A673 (cell line): ENCODE measurements at regions not wholly inside any gene's neighbourhood (a gene's known extent, or its start where the extent isn't known, plus 50 kb on each side); places are given as distances from the start of the nearest gene placed in this dataset.

ENCODE experiments used
- BruUV-seq: library from RNA; stranded (reverse); fragments of 400-500 nt; replicated peaks from 2 replicates; lab custom pipeline; 2021; lab: Mats Ljungman, UMichigan
- CTCF ChIA-PET: fragments of 300-600 bp; sonication (Branson Sonifier 250); formaldehyde crosslinking; loops from one replicate; lab custom pipeline; 2022; ENCODE audit warnings: antibody characterized with exemption; lab: Charles Lee
- POLR2A ChIA-PET: fragments of 300-600 bp; sonication (Branson Sonifier 250); formaldehyde crosslinking; loops from one replicate; lab custom pipeline; 2022; ENCODE audit warnings: antibody characterized with exemption; ENCODE audit not compliant: low non-redundant PET; lab: Charles Lee
- DNase-seq: peaks from one replicate; pipeline ENCODE4 v3.0.0-alpha.2; 2015; ENCODE audit warnings: low spot score
- H3K27ac ChIP-seq: fragments of 200-600 bp; sonication (generic); 2 replicates; pipeline ENCODE4 v1.5.1; 2016; ENCODE audit warnings: mixed run types, low read depth, mild to moderate bottlenecking, mixed read lengths, antibody characterized with exemption, low read length; ENCODE audit not compliant: poor library complexity, severe bottlenecking
- H3K27me3 ChIP-seq: fragments of 200-600 bp; sonication (generic); replicated peaks from 2 replicates; pipeline ENCODE4 v1.6.1; 2017; ENCODE audit warnings: mixed run types, low read depth, mild to moderate bottlenecking, mixed read lengths, antibody characterized with exemption, low read length; ENCODE audit not compliant: insufficient read depth, poor library complexity
- H3K36me3 ChIP-seq: fragments of 200-600 bp; sonication (generic); 2 replicates; pipeline ENCODE4 v1.6.1; 2016; ENCODE audit warnings: mixed run types, mild to moderate bottlenecking, mixed read lengths, antibody characterized with exemption, low read length; ENCODE audit not compliant: insufficient read depth, poor library complexity, severe bottlenecking
- H3K4me1 ChIP-seq: fragments of 200-600 bp; sonication (generic); 2 replicates; pipeline ENCODE4 v1.6.1; 2017; ENCODE audit warnings: mixed run types, mild to moderate bottlenecking, mixed read lengths, antibody characterized with exemption, low read length; ENCODE audit not compliant: insufficient read depth, poor library complexity, severe bottlenecking
- H3K4me3 ChIP-seq: fragments of 200-600 bp; sonication (generic); 2 replicates; pipeline ENCODE4 v1.5.1; 2016; ENCODE audit warnings: low read depth, mixed run types, mild to moderate bottlenecking, mixed read lengths, low read length; ENCODE audit not compliant: poor library complexity, severe bottlenecking
- H3K9me3 ChIP-seq: fragments of 200-600 bp; sonication (generic); 2 replicates; pipeline ENCODE4 v1.6.1; 2016; ENCODE audit warnings: mixed run types, low read depth, mild to moderate bottlenecking, mixed read lengths, antibody characterized with exemption, low read length; ENCODE audit not compliant: poor library complexity, severe bottlenecking
- CTCF ChIP-seq: fragments of 300-800, 200-600 bp; sonication (generic); conservative IDR thresholded peaks from 2 replicates; pipeline ENCODE4 v1.5.1; 2017; ENCODE audit warnings: low read depth, mild to moderate bottlenecking, antibody characterized with exemption, low read length, moderate library complexity, mixed read lengths
- EZH2 ChIP-seq: fragments of 200-600 bp; sonication (generic); IDR thresholded peaks from 2 replicates; pipeline ENCODE4 v1.6.1; 2017; ENCODE audit warnings: borderline replicate concordance, low read depth, mild to moderate bottlenecking, mixed read lengths, antibody characterized with exemption, low read length; ENCODE audit not compliant: poor library complexity, severe bottlenecking
- intact Hi-C: fragments of 100-400 bp; cut with micrococcal nuclease; formaldehyde crosslinking; loops from one replicate; pipeline ENCODE4 v1.10.0; 2022; ENCODE audit not compliant: unreplicated experiment

- Histone ChIP-seq H3K27me3 (no peaks in the 10 kb centered on the region), H3K4me1 (no peaks in the 10 kb centered on the region), H3K27ac (no peak overlapping the region), H3K4me3 (no peak overlapping the region), H3K36me3 (no peaks in the 10 kb centered on the region), H3K9me3 (no peaks in the 10 kb centered on the region)
- intact Hi-C loops = no loop called here
- CTCF ChIA-PET = no interaction called here
- TF ChIP-seq EZH2 (no peak), CTCF (no peak)
- BruUV-seq = no TSS peak
- POLR2A ChIA-PET = no interaction called here
- DNase-seq = no peak
Observed at GRCh38 chr6:105844275-105844883, 241.8 kb upstream of the PRDM1 start.

- Histone ChIP-seq H3K9me3 (no peaks in the 10 kb centered on the region), H3K4me3 (no peak overlapping the region), H3K36me3 (no peaks in the 10 kb centered on the region), H3K4me1 (no peaks in the 10 kb centered on the region), H3K27me3 (no peaks in the 10 kb centered on the region), H3K27ac (no peak overlapping the region)
- TF ChIP-seq EZH2 (no peak), CTCF (no peak)
- intact Hi-C loops = no loop called here
- ChIA-PET CTCF (no interaction called here), POLR2A (no interaction called here)
- DNase-seq = no peak
- BruUV-seq = no TSS peak
Observed at GRCh38 chr6:105839266-105839665, 246.9 kb upstream of the PRDM1 start.

GRCh38 chr6:105838171-105838570, 248.0 kb upstream of the PRDM1 start:
- no peak overlapping the region for H3K4me3 ChIP-seq
- intact Hi-C loops = no loop called here
- no peaks in the 10 kb centered on the region for H3K36me3 ChIP-seq
- H3K27ac ChIP-seq = no peak overlapping the region
- POLR2A ChIA-PET = no interaction called here
- CTCF ChIA-PET = no interaction called here
- no peaks in the 10 kb centered on the region for H3K9me3 ChIP-seq
- DNase-seq = no peak
- no peak for TF ChIP-seq CTCF
- no peak for TF ChIP-seq EZH2
- no peaks in the 10 kb centered on the region for H3K27me3 ChIP-seq
- H3K4me1 ChIP-seq = no peaks in the 10 kb centered on the region
- BruUV-seq = no TSS peak
